Gastroesophageal sphincter (tissue), 3 donors: ENCODE measurements at regions not wholly inside any gene's neighbourhood (a gene's known extent, or its start where the extent isn't known, plus 50 kb on each side); places are given as distances from the start of the nearest gene placed in this dataset.

ENCODE experiments used
- EP300 ChIP-seq: sonication (generic); formaldehyde crosslinking; IDR thresholded peaks from one replicate; pipeline ENCODE4 v1.6.1; 2017; ENCODE audit warnings: antibody characterized with exemption, mild to moderate bottlenecking
- POLR2A ChIP-seq, 2 donors: fragments of 450-650 bp; IDR thresholded peaks; one replicate each; pipeline ENCODE4 v1.6.1; 2017; ENCODE audit warnings: antibody characterized with exemption in 2 of 2, mild to moderate bottlenecking in 2 of 2, moderate library complexity in 1 of 2
- TF ChIP-seq, protein P1 (sequence below), 4 experiments: fragments of 200-600 bp in 2 of 4; fragments of 450-650 bp in 2 of 4; sonication (generic) in 1 of 4; IDR thresholded peaks; one replicate each; pipeline ENCODE4 v1.5.1; 2017 to 2019; ENCODE audit warnings: antibody characterized with exemption in 4 of 4, mild to moderate bottlenecking in 2 of 4, moderate library complexity in 2 of 4

DNA sequence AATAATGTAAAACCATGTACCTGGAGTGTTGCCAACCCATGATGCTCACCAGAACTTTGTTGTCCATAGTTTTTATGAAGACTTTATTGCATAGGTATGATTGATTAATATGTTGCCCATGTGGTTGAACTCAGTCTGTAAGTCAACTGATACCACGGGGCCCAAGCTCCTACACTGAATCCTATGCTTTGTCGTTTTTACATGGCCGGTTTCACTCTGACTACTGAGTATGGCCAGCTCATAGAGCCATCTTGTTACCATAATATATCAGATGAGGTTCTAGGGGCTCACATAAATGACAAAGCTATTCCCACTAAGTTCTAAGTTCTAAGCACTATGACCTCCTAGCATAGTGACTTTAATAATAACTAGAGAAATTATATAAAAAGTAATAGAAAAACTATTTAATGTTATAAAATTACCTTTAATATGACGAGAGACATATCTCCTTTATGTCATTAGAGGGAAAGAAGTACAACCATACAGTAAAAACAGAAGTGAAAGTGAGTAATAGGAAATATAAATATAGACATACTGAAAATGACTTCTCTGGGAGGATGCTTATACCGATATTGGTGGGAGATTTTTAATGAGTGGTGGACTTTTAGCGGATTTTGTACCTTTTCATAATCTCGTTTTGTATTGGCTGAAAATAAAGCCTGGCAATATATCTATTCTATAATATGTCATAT, 983.4 kb upstream of the PRMT6 start:
- TF ChIP-seq POLR2A (IDR thresholded peaks at IDR 0.05), result no peak
- TF ChIP-seq, protein P1, sequence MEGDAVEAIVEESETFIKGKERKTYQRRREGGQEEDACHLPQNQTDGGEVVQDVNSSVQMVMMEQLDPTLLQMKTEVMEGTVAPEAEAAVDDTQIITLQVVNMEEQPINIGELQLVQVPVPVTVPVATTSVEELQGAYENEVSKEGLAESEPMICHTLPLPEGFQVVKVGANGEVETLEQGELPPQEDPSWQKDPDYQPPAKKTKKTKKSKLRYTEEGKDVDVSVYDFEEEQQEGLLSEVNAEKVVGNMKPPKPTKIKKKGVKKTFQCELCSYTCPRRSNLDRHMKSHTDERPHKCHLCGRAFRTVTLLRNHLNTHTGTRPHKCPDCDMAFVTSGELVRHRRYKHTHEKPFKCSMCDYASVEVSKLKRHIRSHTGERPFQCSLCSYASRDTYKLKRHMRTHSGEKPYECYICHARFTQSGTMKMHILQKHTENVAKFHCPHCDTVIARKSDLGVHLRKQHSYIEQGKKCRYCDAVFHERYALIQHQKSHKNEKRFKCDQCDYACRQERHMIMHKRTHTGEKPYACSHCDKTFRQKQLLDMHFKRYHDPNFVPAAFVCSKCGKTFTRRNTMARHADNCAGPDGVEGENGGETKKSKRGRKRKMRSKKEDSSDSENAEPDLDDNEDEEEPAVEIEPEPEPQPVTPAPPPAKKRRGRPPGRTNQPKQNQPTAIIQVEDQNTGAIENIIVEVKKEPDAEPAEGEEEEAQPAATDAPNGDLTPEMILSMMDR (IDR thresholded peaks at IDR 0.05), result no peak
- TF ChIP-seq EP300, result no peak
